Inflammatory macrophage (primary cell): ENCODE measurements at regions not wholly inside any gene's neighbourhood (a gene's known extent, or its start where the extent isn't known, plus 50 kb on each side); places are given as distances from the start of the nearest gene placed in this dataset.
"Not testable (repeated sequence)": the region's sequence is repeated elsewhere in the genome, so short reads cannot be mapped to it uniquely, and the experiment has no call there.

Experiments used
- DNase-seq, 2 donors: peaks; one replicate each; pipeline ENCODE4 v3.0.0-alpha.2; 2020 to 2022

DNA sequence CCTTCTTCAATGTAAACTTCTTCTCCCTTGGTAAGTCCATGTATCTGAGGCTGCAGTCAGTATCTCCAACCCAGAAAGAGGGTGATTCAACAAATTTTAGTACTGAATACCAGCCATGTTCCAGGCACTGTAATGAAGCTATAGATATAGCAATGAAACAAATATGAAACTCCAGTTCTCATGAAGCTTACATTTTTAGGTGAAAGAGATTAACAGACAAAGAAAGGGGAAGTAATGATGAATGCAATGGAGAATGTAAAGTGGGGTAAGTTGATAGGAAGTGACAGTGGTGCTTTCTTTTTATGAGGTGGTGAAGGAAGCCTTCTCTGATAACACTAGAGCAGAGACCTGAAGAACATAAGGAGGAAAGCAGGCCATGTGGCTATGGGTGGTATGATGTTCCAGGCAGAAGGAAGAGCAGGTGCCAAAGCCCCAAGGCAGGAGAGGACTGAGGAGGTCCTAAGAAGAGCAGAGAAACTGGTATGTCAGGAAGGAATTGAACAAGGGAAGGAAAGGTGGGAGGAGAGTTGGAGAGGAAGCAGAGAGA lies 143.6 kb downstream of the TFAP2B start:
- no peak for DNase-seq

- peak in 1 of 2 donors; percentile 5 for DNase-seq
Measured at GRCh38 chr6:50963952-50964351, 145.3 kb downstream of the TFAP2B start.

GRCh38 chr6:50965495-50965894 lies 146.8 kb downstream of the TFAP2B start:
- DNase-seq: no peak

GRCh38 chr6:50966532-50966931 lies 147.9 kb downstream of the TFAP2B start:
- DNase-seq: no peak

- no peak for DNase-seq
Measured at GRCh38 chr6:50966986-50967385, 148.3 kb downstream of the TFAP2B start.

GRCh38 chr6:50968246-50968645 lies 149.6 kb downstream of the TFAP2B start:
- not testable (repeated sequence) for DNase-seq

- DNase-seq: no peak
Measured at GRCh38 chr6:50970908-50971307, 152.2 kb downstream of the TFAP2B start.

DNA sequence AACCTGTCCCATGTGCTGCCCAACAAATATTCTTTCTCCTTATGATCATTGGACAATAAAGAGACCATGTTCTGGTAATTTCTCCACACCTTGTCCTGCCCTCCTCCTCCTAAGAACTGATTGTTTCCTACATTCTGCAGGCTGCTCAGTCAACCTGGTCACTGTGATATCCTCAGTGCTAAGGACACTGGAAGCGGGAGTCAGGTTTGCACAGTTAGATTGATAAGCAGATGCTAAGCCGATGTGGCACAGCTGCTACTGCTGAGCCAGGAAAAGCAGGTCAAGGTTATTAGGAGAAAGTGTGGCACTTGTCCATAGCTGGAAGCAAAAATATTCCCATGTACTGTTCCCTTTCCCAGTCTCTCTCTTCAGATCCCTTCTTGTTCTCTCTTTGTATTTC lies 154.8 kb downstream of the TFAP2B start:
- no peak for DNase-seq

- DNase-seq: no peak
Measured at GRCh38 chr6:50974319-50974718, 155.6 kb downstream of the TFAP2B start.

DNA sequence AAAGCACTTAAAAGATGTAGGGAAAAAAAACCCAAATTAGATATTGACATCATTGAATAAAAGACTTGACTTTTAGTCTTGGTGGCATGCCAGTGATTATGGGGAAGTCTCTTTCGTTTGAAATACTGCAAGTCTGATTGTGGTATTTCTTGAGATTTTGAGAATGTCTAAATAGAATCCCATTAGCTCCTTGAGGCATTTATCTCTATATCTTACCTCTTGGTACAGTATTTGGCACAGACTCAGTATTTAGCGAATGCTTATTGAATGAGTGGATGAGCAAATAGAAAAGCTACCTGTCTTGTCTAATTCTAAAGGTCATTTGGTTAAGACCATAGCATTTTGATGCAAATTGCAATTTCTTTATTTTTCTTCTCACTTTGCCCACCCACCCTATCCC lies 156.5 kb downstream of the TFAP2B start:
- no peak for DNase-seq

GRCh38 chr6:50976907-50977306 lies 158.2 kb downstream of the TFAP2B start:
- DNase-seq: no peak

DNA sequence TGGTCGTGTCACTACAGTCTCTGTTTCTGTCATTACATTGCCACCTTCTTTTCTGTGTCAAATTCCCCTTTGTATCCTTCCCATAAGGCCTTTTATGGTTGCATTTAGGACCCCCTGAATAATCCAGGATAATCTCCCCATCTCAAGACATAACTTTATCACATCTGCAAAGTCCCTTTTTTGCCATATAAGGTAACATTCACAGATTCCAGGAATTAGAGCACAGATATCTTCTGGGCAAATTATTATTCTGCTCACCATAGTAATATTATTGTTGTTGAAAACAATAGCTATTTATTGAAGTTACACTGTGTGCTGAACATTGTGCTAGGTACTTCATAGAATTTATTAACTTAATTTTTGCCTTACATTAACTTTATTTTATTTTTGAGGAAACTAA lies 159.1 kb downstream of the TFAP2B start:
- no peak for DNase-seq

- DNase-seq: no peak
Measured at GRCh38 chr6:50978380-50979170, 159.9 kb downstream of the TFAP2B start.

DNA sequence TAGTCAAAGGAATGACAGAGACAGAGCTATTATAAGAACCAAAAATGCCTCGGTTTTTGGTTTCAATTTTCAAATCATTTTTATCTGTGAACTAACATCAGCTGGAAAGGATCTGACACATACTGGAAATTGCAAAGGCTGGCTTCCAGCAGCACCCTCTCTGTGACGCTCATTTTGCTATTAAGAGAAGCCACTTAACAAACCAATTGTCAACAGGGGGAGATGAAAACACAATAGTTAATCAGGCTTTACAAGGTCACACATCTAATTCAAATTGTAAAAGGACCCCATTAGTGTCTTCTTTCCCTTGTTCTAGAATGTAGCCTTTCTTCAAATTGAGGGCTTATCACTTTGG lies 160.5 kb downstream of the TFAP2B start:
- no peak for DNase-seq

GRCh38 chr6:50984135-50984534 lies 165.5 kb downstream of the TFAP2B start:
- DNase-seq: no peak

DNA sequence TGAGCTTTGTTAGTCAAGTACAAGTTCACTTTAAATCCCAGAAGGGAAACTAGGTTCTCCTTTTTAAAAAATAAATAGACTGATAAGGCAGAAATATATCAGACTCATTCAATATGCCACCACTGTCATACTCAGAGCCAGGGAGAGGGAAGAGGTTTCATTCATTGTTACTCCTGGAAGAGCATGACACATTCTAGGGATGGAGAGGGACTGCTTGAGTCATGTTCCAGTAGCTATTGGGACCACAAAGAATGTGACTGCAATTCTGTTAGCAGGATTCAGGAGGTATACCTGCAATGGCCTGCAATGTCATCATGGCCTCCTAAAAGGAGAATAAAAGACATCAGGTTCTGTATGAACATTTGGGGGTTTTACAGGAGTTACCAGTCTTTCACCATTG lies 167.6 kb downstream of the TFAP2B start:
- DNase-seq: no peak

DNA sequence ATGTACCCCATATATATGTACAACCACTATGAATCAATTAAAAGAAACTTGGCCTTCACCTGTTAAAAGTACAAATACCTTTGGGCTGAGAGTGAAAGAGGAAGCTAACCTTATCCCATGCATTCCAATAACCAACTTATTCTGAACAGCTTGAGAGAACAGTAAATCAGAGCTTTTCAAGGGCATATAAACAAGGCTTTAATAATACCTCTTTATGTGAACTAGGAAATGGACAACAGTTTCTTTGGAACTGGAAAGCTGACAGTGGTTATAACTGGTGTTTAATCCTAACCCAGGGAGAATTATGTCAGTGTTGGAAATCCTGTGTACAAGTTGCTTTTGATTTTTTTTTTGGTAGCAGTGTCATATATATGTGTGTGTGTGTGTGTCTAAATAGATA lies 170.5 kb downstream of the TFAP2B start:
- DNase-seq: no peak

GRCh38 chr6:50990750-50991446 lies 172.2 kb downstream of the TFAP2B start:
- no peak for DNase-seq

GRCh38 chr6:50992232-50992631 lies 173.6 kb downstream of the TFAP2B start:
- no peak for DNase-seq

DNA sequence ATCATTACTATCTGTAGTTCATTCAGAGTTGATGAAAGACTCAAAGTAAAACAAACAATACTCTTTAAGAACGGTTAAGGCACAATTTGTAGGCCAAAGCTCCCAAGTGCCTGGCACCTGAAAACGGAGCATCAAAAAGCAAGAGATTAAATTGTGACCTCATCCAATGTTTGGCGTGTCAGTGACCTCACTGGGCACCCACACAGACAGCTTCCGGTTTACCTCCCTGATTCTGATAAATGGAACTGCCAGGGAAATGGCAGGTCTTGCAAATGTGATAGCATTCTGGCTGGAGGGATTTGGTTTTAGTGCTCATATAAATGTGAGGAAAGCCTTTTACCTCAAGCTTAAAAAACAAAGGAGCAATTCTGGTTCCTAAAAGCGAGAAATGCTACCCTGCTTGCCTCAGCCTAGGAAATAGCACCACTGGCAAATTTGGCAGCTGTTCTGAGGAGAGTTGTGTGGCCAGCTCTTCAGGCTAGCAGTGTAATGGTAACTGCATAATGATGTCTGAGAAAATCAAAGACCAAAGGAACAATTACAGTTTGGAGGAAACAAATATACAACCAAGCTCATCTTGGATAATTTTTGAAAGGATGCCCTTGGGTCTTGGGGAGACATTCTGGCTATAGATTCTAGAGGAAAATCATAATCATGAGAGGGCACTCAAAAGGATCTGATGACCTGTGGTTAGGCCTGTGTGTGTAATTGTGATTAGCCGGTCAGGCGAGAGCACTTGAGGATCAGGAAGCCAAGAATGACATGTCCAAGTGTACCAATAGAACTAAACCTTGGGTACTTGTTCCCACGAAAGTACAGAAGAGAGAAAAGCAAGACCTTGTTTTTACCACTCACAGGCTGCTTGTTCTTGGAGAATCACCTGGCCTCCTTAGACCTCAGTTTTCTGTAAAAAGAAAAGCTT lies 174.3 kb downstream of the TFAP2B start:
- no peak for DNase-seq

DNA sequence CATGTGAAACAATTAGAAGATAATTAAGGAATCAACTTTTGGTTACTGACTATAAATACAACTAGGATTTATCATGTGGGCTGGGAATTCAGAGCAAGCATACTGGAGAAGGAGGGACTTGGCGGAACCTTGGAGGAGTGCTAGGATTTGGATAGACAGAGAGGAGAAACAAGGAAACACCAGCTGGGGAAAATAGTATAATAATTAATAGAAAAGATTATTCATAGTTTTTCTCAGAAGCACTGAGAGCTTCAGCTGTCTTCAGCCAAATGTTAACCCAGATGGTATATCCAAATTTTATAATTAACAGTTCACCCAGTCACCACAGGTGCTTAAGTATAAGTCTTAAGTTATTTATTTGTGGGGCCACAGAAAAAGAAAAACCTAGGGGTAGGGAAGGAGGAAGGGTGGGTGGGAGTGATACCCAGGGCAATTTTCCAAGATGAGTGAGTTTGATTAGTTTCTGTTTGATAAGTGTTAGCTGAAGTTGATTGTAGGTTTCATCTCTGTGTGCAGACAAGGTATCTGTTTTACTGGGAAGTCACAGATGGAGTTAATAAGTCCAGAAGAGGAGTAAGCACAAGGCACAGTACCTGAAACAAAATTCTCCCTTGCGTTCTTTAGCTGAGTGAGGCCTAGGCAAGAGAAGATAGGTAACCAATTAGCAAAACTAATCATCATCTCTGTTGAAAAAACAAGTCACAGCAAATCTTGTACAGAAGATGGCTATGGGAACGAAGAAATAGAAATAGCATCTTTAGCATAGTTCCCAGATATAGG lies 175.5 kb downstream of the TFAP2B start:
- no peak for DNase-seq

DNA sequence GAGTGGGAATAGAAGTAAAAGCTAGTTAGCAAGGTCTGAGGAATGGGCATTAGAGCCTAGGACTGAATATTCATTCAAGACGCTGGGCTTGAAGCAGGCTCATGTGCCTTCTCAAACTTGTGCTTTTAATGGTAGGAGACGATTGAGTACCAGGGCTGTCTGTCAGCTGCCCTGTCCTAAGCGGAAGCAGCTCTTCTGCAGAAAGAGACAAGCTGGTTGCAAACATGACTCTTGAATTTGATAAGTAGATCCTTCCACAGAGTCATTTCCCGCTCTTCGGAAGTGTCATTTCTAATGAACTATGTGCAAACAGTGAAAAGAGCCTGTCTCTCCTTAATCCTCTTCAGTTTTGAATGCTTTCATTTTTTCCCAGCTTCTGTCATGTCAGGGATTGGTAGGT lies 176.4 kb downstream of the TFAP2B start:
- DNase-seq: no peak
